ENCODE measurements at regions not wholly inside any gene's neighbourhood (a gene's known extent, or its start where the extent isn't known, plus 50 kb on each side); places are given as distances from the start of the nearest gene placed in this dataset.

- H3K4me1 ChIP-seq (ENCODE audit: low read depth), result peaks cover 5% of the 10 kb centered on the region
- H3K9me3 ChIP-seq, result no peaks in the 10 kb centered on the region
- DNase-seq (peak in 1 of 3 donors; percentile 27), ATAC-seq (no peak)
- H3K4me3 ChIP-seq, result no peak overlapping the region
- intact Hi-C loops (cut with DNase I, micrococcal nuclease), result no loop called here
- no peak for TF ChIP-seq CTCF (IDR thresholded peaks at IDR 0.05)
- no peaks in the 10 kb centered on the region for H3K36me3 ChIP-seq (ENCODE audit: low read depth)
These were observed 108.4 kb upstream of the EGLN3 start for GRCh38 chr14:34059037-34059924.

- Histone ChIP-seq H3K36me3 (ENCODE audit: low read depth) (no peaks in the 10 kb centered on the region), H3K4me1 (ENCODE audit: low read depth) (peaks cover 5% of the 10 kb centered on the region), H3K9me3 (no peaks in the 10 kb centered on the region), H3K4me3 (no peak overlapping the region)
- intact Hi-C loops (cut with DNase I, micrococcal nuclease), result no loop called here
- TF ChIP-seq CTCF (IDR thresholded peaks at IDR 0.05), result no peak
- no peak for ATAC-seq
- DNase-seq, result no peak
These were observed 107.6 kb upstream of the EGLN3 start for GRCh38 chr14:34058510-34058909.

- Histone ChIP-seq H3K9me3 (no peaks in the 10 kb centered on the region), H3K36me3 (ENCODE audit: low read depth) (no peaks in the 10 kb centered on the region), H3K4me1 (ENCODE audit: low read depth) (peaks cover 14% of the 10 kb centered on the region), H3K4me3 (no peak overlapping the region)
- intact Hi-C loops (cut with DNase I, micrococcal nuclease), result no loop called here
- no peak for ATAC-seq
- no peak for DNase-seq
- TF ChIP-seq CTCF (IDR thresholded peaks at IDR 0.05), result no peak
These were observed 105.2 kb upstream of the EGLN3 start for GRCh38 chr14:34056046-34056445.

GRCh38 chr14:34055157-34055950, 104.5 kb upstream of the EGLN3 start:
- intact Hi-C loops (cut with DNase I, micrococcal nuclease), result no loop called here
- Histone ChIP-seq H3K36me3 (ENCODE audit: low read depth) (no peaks in the 10 kb centered on the region), H3K4me3 (no peak overlapping the region), H3K4me1 (ENCODE audit: low read depth) (peaks cover 14% of the 10 kb centered on the region), H3K9me3 (no peaks in the 10 kb centered on the region)
- no peak for TF ChIP-seq CTCF (IDR thresholded peaks at IDR 0.05)
- DNase-seq (no peak), ATAC-seq (no peak)

GRCh38 chr14:34053666-34054065, 102.8 kb upstream of the EGLN3 start:
- H3K9me3 ChIP-seq, result no peaks in the 10 kb centered on the region
- H3K4me1 ChIP-seq (ENCODE audit: low read depth), result peaks cover 9% of the 10 kb centered on the region
- intact Hi-C loops (cut with DNase I, micrococcal nuclease), result no loop called here
- TF ChIP-seq CTCF (IDR thresholded peaks at IDR 0.05), result no peak
- peak in 2 of 3 donors; percentile 40 to 44 for DNase-seq
- ATAC-seq, result peak; percentile 56
- no peak overlapping the region for H3K4me3 ChIP-seq
- H3K36me3 ChIP-seq (ENCODE audit: low read depth), result no peaks in the 10 kb centered on the region
